WTC11 (cell line): ENCODE measurements at regions not wholly inside any gene's neighbourhood (a gene's known extent, or its start where the extent isn't known, plus 50 kb on each side); places are given as distances from the start of the nearest gene placed in this dataset.

ENCODE experiments used
- ATAC-seq: fragments of 200-7000 bp; cut with Tn5 transposase; 2 replicates; pipeline ENCODE4 v1.10.0; 2021; ENCODE audit warnings: mild to moderate bottlenecking, moderate library complexity
- CTCF ChIA-PET: fragments of 300-600 bp; sonication (Branson Sonifier 250); formaldehyde crosslinking; loops from one replicate; lab custom pipeline; 2021; ENCODE audit warnings: antibody characterized with exemption; lab: Charles Lee
- POLR2A ChIA-PET: fragments of 350-600 bp; sonication (Branson Sonifier 250); formaldehyde crosslinking; loops from one replicate; lab custom pipeline; 2021; ENCODE audit warnings: antibody characterized with exemption; lab: Charles Lee
- DNase-seq: peaks from one replicate; pipeline ENCODE4 v3.0.0; 2021; ENCODE audit warnings: low spot score
- H3K27ac Mint-ChIP-seq: 2 replicates; pipeline ENCODE4 v1.8.0; 2021; ENCODE audit warnings: mixed read lengths
- H3K27me3 Mint-ChIP-seq: 2 replicates; pipeline ENCODE4 v1.8.0; 2021; ENCODE audit warnings: low read depth, mild to moderate bottlenecking, moderate library complexity, mixed read lengths
- H3K36me3 Mint-ChIP-seq: 2 replicates; pipeline ENCODE4 v1.8.0; 2021; ENCODE audit warnings: mixed read lengths
- H3K4me1 Mint-ChIP-seq: 2 replicates; pipeline ENCODE4 v1.8.0; 2022; ENCODE audit warnings: mixed read lengths
- H3K4me3 Mint-ChIP-seq: 2 replicates; pipeline ENCODE4 v1.8.0; 2021; ENCODE audit warnings: mild to moderate bottlenecking, moderate library complexity, mixed read lengths
- H3K9me3 Mint-ChIP-seq: 2 replicates; pipeline ENCODE4 v1.8.0; 2021; ENCODE audit warnings: mixed read lengths
- E2F4 ChIP-seq: sonication (generic); formaldehyde crosslinking; IDR thresholded peaks from 2 replicates; pipeline ENCODE4 v1.8.1; 2022; ENCODE audit warnings: low read depth, mild to moderate bottlenecking, moderate library complexity, missing genetic modification reagents, borderline replicate concordance
- EMX1 ChIP-seq: fragments of 250-450 bp; sonication (Bioruptor Pico); IDR thresholded peaks from 2 replicates; pipeline ENCODE4 v1.8.0; 2021; ENCODE audit warnings: mild to moderate bottlenecking
- ETV6 ChIP-seq: sonication (generic); formaldehyde crosslinking; IDR thresholded peaks from 2 replicates; pipeline ENCODE4 v1.8.1; 2022; ENCODE audit warnings: mild to moderate bottlenecking, missing genetic modification reagents
- FOXJ3 ChIP-seq: sonication (generic); formaldehyde crosslinking; IDR thresholded peaks from 2 replicates; pipeline ENCODE4 v1.9.0; 2021; ENCODE audit warnings: missing genetic modification reagents, mild to moderate bottlenecking, borderline replicate concordance
- FOXK1 ChIP-seq: sonication (generic); formaldehyde crosslinking; IDR thresholded peaks from 2 replicates; pipeline ENCODE4 v1.8.0; 2022; ENCODE audit warnings: mild to moderate bottlenecking, moderate library complexity, missing genetic modification reagents
- FOXP1 ChIP-seq: sonication (generic); formaldehyde crosslinking; IDR thresholded peaks from 2 replicates; pipeline ENCODE4 v1.8.0; 2022; ENCODE audit warnings: missing genetic modification reagents, mild to moderate bottlenecking, moderate library complexity, borderline replicate concordance
- GABPB1 ChIP-seq: sonication (generic); formaldehyde crosslinking; IDR thresholded peaks from 2 replicates; pipeline ENCODE4 v1.8.1; 2023; ENCODE audit warnings: mild to moderate bottlenecking, missing genetic modification reagents
- HMGA2 ChIP-seq: fragments of 250-450 bp; sonication (Bioruptor Pico); IDR thresholded peaks from 2 replicates; pipeline ENCODE4 v1.4.0; 2021; ENCODE audit warnings: mild to moderate bottlenecking, moderate library complexity
- MAX ChIP-seq: sonication (generic); formaldehyde crosslinking; IDR thresholded peaks from 2 replicates; pipeline ENCODE4 v1.8.0; 2022; ENCODE audit warnings: mild to moderate bottlenecking, missing genetic modification reagents
- MXD4 ChIP-seq: fragments of 250-450 bp; sonication (Bioruptor Pico); IDR thresholded peaks from 2 replicates; pipeline ENCODE4 v1.8.0; 2021; ENCODE audit warnings: mild to moderate bottlenecking, moderate library complexity, borderline replicate concordance
- SOX15 ChIP-seq: fragments of 250-450 bp; sonication (Bioruptor Pico); IDR thresholded peaks from 2 replicates; pipeline ENCODE4 v1.9.0; 2021; ENCODE audit warnings: mild to moderate bottlenecking
- SP1 ChIP-seq: sonication (generic); formaldehyde crosslinking; conservative IDR thresholded peaks from 2 replicates; pipeline ENCODE4 v1.8.1; 2022; ENCODE audit warnings: missing genetic modification reagents
- TEAD4 ChIP-seq: sonication (generic); formaldehyde crosslinking; IDR thresholded peaks from 2 replicates; pipeline ENCODE4 v1.8.0; 2022; ENCODE audit warnings: mild to moderate bottlenecking, missing genetic modification reagents
- ZBTB21 ChIP-seq: sonication (generic); formaldehyde crosslinking; IDR thresholded peaks from 2 replicates; pipeline ENCODE4 v1.8.1; 2023; ENCODE audit warnings: mild to moderate bottlenecking, missing genetic modification reagents, borderline replicate concordance
- ZMAT4 ChIP-seq: fragments of 250-450 bp; sonication (Bioruptor Pico); IDR thresholded peaks from 2 replicates; pipeline ENCODE4 v1.9.0; 2021; ENCODE audit warnings: mild to moderate bottlenecking
- ZNF219 ChIP-seq: sonication (generic); formaldehyde crosslinking; IDR thresholded peaks from 2 replicates; pipeline ENCODE4 v1.8.0; 2023; ENCODE audit warnings: missing genetic modification reagents, mild to moderate bottlenecking, borderline replicate concordance
- ZNF232 ChIP-seq: sonication (generic); formaldehyde crosslinking; IDR thresholded peaks from 2 replicates; pipeline ENCODE4 v1.8.0; 2022; ENCODE audit warnings: mild to moderate bottlenecking, missing genetic modification reagents
- TF ChIP-seq, protein P1 (sequence below): sonication (generic); formaldehyde crosslinking; IDR thresholded peaks from 2 replicates; pipeline ENCODE4 v1.8.1; 2023; ENCODE audit warnings: mild to moderate bottlenecking, missing genetic modification reagents
- TF ChIP-seq, protein P2 (sequence below): sonication (generic); formaldehyde crosslinking; IDR thresholded peaks from 2 replicates; pipeline ENCODE4 v1.8.1; 2022; ENCODE audit warnings: missing genetic modification reagents, borderline replicate concordance
- TF ChIP-seq, protein P3 (sequence below): fragments of 250-450 bp; sonication (Bioruptor Pico); IDR thresholded peaks from 2 replicates; pipeline ENCODE4 v2.1.2; 2022; ENCODE audit warnings: mild to moderate bottlenecking, moderate library complexity

DNA sequence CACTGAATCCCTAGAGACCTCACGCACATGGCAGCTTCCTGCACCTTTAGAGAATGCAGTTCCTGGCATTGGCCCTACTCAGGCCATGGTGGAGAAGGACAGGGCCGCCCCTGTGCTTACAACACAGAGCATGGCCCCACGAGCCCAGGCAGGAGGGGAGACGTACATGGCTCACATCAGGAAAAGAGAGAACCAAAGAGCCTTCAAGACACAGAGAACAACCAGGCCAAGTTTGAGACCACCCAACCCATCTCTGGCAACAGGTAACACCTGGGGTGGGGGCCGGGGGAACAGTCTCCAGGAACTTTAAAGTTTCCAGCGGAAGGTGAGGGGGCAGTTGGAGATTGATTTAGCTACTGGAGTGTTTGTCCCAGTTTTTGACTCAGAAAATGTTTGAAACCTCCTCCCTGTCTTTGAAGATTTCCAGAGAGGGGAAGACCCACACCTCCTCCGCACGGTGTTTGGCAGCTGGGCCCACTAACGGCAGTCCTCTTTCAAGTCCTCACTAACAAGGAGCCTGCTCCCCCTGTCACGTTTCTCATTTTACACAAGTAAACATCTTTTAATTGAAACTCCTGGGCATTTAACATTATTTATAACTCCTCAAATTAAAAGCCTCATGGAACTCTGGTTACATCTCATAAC lies 1423.8 kb downstream of the TBC1D22A start (continued):
- TF ChIP-seq EMX1 (CRISPR knock-in tag) (no peak), ZMAT4 (CRISPR knock-in tag) (no peak), FOXP1 (CRISPR knock-in tag) (no peak), ZNF232 (no peak), SOX15 (no peak), HMGA2 (CRISPR knock-in tag) (no peak), GABPB1 (CRISPR knock-in tag) (no peak), ETV6 (CRISPR knock-in tag) (no peak), FOXJ3 (no peak)
- TF ChIP-seq, protein P1, sequence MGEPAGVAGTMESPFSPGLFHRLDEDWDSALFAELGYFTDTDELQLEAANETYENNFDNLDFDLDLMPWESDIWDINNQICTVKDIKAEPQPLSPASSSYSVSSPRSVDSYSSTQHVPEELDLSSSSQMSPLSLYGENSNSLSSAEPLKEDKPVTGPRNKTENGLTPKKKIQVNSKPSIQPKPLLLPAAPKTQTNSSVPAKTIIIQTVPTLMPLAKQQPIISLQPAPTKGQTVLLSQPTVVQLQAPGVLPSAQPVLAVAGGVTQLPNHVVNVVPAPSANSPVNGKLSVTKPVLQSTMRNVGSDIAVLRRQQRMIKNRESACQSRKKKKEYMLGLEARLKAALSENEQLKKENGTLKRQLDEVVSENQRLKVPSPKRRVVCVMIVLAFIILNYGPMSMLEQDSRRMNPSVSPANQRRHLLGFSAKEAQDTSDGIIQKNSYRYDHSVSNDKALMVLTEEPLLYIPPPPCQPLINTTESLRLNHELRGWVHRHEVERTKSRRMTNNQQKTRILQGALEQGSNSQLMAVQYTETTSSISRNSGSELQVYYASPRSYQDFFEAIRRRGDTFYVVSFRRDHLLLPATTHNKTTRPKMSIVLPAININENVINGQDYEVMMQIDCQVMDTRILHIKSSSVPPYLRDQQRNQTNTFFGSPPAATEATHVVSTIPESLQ, result no peak
- TF ChIP-seq, protein P2, sequence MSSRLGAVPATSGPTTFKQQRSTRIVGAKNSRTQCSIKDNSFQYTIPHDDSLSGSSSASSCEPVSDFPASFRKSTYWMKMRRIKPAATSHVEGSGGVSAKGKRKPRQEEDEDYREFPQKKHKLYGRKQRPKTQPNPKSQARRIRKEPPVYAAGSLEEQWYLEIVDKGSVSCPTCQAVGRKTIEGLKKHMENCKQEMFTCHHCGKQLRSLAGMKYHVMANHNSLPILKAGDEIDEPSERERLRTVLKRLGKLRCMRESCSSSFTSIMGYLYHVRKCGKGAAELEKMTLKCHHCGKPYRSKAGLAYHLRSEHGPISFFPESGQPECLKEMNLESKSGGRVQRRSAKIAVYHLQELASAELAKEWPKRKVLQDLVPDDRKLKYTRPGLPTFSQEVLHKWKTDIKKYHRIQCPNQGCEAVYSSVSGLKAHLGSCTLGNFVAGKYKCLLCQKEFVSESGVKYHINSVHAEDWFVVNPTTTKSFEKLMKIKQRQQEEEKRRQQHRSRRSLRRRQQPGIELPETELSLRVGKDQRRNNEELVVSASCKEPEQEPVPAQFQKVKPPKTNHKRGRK (CRISPR knock-in tag), result no peak

GRCh38 chr22:48185071-48186055 lies 1422.9 kb downstream of the TBC1D22A start:
- ChIA-PET POLR2A (no interaction called here), CTCF (no interaction called here)
- Mint-ChIP-seq H3K9me3 (peaks cover 11% of the 10 kb centered on the region), H3K4me1 (peaks cover 11% of the 10 kb centered on the region; the same call in 1 of the 2 replicates), H3K4me3 (no peak overlapping the region), H3K36me3 (0 out of 2 replicates have a peak, but pooled peaks cover 4% of the 10 kb centered on the region), H3K27ac (no peak overlapping the region), H3K27me3 (no peaks in the 10 kb centered on the region)
- ATAC-seq, result no peak
- DNase-seq, result no peak
- TF ChIP-seq MXD4 (CRISPR knock-in tag) (no peak), ZBTB21 (CRISPR knock-in tag) (no peak)

DNA sequence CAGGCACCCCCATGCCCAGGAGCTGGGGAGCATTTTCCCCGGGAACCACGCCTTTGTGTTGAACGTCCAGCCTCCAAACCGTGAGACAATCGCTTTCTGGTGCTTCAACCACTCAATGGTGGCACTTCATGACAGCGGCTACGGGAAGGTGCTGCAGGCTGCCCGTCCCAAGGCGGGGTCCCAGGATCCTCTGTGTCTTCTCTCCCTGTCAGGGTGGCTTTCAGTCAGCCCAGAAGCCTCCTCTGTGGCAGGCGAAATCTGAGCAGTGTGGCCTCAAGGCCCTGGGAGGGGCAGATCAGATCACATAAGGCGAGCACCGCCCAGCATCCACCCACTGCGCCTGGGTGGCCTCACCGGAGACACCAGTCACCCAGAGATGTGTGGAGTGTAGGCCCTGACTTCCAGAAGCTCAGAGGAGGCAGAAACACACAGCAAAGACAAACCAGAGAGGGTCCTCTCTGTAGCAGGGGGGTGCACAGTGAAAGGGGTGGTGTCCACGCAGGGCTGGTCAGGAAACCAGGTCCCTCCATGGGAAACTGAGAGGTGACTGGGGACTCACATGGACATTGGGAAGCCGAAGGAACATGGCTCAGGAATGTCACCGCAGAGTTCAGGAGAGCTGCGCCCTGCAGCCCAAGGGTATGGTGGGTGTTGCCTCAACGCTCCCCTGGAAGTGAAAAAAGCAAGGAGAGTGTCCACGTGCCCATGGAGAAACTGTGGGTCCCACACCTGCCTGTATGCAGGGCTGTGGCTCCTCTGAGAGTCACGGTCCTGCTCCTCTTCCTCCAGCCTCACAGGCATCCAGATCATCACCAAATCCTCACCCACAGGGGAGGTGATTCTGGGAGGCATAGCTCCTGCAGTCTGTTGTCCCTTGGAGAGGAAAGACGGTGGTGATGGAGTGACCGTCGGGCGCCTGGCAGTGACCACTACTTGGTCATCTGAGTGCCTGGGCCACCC lies 1420.7 kb downstream of the TBC1D22A start:
- Mint-ChIP-seq H3K9me3 (peaks cover 5% of the 10 kb centered on the region; the same call in 1 of the 2 replicates), H3K27me3 (no peaks in the 10 kb centered on the region), H3K27ac (no peak overlapping the region), H3K4me1 (peaks cover 7% of the 10 kb centered on the region; the same call in 1 of the 2 replicates), H3K4me3 (no peak overlapping the region), H3K36me3 (no peaks in the 10 kb centered on the region)
- ChIA-PET CTCF (no interaction called here), POLR2A (interaction anchor here (0.7 kb wide), 1 partner anchor 474 kb away, joined by 3 read pairs; no protein-coding TSS in a partner anchor)
- DNase-seq (no peak), ATAC-seq (no peak)
- no peak for TF ChIP-seq ZBTB21 (CRISPR knock-in tag)
- no peak for TF ChIP-seq TEAD4 (CRISPR knock-in tag)
- no peak for TF ChIP-seq E2F4 (CRISPR knock-in tag)
- TF ChIP-seq FOXP1 (CRISPR knock-in tag), result no peak
- TF ChIP-seq, protein P3, sequence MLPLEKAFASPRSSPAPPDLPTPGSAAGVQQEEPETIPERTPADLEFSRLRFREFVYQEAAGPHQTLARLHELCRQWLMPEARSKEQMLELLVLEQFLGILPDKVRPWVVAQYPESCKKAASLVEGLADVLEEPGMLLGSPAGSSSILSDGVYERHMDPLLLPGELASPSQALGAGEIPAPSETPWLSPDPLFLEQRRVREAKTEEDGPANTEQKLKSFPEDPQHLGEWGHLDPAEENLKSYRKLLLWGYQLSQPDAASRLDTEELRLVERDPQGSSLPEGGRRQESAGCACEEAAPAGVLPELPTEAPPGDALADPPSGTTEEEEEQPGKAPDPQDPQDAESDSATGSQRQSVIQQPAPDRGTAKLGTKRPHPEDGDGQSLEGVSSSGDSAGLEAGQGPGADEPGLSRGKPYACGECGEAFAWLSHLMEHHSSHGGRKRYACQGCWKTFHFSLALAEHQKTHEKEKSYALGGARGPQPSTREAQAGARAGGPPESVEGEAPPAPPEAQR, result no peak
- TF ChIP-seq FOXK1, result no peak
- TF ChIP-seq ZNF219 (CRISPR knock-in tag), result no peak
- TF ChIP-seq SP1 (CRISPR knock-in tag), result no peak
- TF ChIP-seq, protein P2 (CRISPR knock-in tag), result no peak
- no peak for TF ChIP-seq SOX15
- TF ChIP-seq MAX (CRISPR knock-in tag), result no peak
